Adrenal gland (tissue), 9 donors: ENCODE measurements at regions not wholly inside any gene's neighbourhood (a gene's known extent, or its start where the extent isn't known, plus 50 kb on each side); places are given as distances from the start of the nearest gene placed in this dataset.

ENCODE experiments used
- DNase-seq, 7 donors: peaks; one replicate each; pipeline ENCODE4 v3.0.0-alpha.2; 2019 to 2020
- H3K27ac ChIP-seq, 5 donors: fragments of 200-600 bp; sonication (generic) in 4 of 5; 1 replicate in 3 of 5; 2 replicates in 2 of 5; pipeline versions ENCODE4 v1.5.1 to v1.8.0; 2016 to 2020; ENCODE audit warnings: mild to moderate bottlenecking in 1 of 5
- H3K27me3 ChIP-seq: fragments of 200-600 bp; 2 replicates; pipeline ENCODE4 v1.8.0; 2021
- H3K36me3 ChIP-seq, 2 donors: fragments of 200-600 bp; replicated peaks in 1 of 2; 1 replicate in 1 of 2; 2 replicates in 1 of 2; pipeline versions ENCODE4 v1.5.1 to v1.8.0; 2018 to 2022
- H3K4me1 ChIP-seq, 2 donors: fragments of 200-600 bp; replicated peaks in 1 of 2; 1 replicate in 1 of 2; 2 replicates in 1 of 2; pipeline versions ENCODE4 v1.5.1 to v1.8.0; 2018 to 2021
- H3K4me3 ChIP-seq, 4 donors: fragments of 200-600 bp; sonication (generic) in 3 of 4; one replicate each; pipeline ENCODE4 v1.5.1; 2016 to 2018
- H3K9me3 ChIP-seq, 3 donors: fragments of 200-600 bp; sonication (generic) in 1 of 3; replicated peaks in 1 of 3; 1 replicate in 2 of 3; 2 replicates in 1 of 3; pipeline versions ENCODE4 v1.5.1 to v1.8.0; 2016 to 2021
- CTCF ChIP-seq, 6 experiments: fragments of 450-650 bp in 4 of 6; fragments of 200-600 bp in 2 of 6; sonication (generic) in 1 of 6; IDR thresholded peaks; 1 replicate in 5 of 6; 2 replicates in 1 of 6; pipeline versions ENCODE4 v1.5.1 to v1.8.0; 2016 to 2021; ENCODE audit warnings: antibody characterized with exemption in 6 of 6, mild to moderate bottlenecking in 2 of 6, moderate library complexity in 1 of 6
- POLR2A ChIP-seq, 2 donors: fragments of 450-650 bp; IDR thresholded peaks; one replicate each; pipeline ENCODE4 v1.6.1; 2017; ENCODE audit warnings: antibody characterized with exemption in 2 of 2, mild to moderate bottlenecking in 2 of 2, moderate library complexity in 1 of 2
- WGBS, 4 donors: extraction: QIAGEN DNeasy Blood & Tissue Kit in 2 of 4; methylation state at CpG; one replicate each; pipeline versions ENCODE4 v1.1.5 to v1.1.7; 2013 to 2017; 5-methylcytosine and 5-hydroxymethylcytosine counted together
- intact Hi-C, 2 donors: fragments of 100-400 bp; cut with DNase I; formaldehyde crosslinking; loops; one replicate each; pipeline versions ENCODE4 v1.14.1 to v1.15.0; 2022 to 2023
- donor health status: healthy with polysubstance abuse.
- donor health status: Bipolar disorder and iron deficiency.
- donor health status: DM: yes; HTN: yes; CAD: no.
- donor health status: DM: no; HTN: no; CAD: no.
- donor health status: DM: no; HTN: no; CAD: no.

- H3K4me3 ChIP-seq, result no peak overlapping the region
- H3K36me3 ChIP-seq, result no peaks in the 10 kb centered on the region
- no peak overlapping the region for H3K27ac ChIP-seq
- no peaks in the 10 kb centered on the region for H3K9me3 ChIP-seq
- intact Hi-C loops, result loop anchor here in 1 of 2 donors (10.0 kb wide), 1 partner anchor 494 kb away; the partner anchor contains the start of gene ESS2
- no peaks in the 10 kb centered on the region for H3K4me1 ChIP-seq
- 81 to 95% (median 84%) methylated on average over 7 to 8 of the region's 8 CpGs for WGBS, 4 donors
- no peak for DNase-seq
- H3K27me3 ChIP-seq, result no peaks in the 10 kb centered on the region
- no peak for TF ChIP-seq POLR2A (IDR thresholded peaks at IDR 0.05)
Measured at GRCh38 chr22:19638282-19639015, 75.9 kb upstream of the SEPTIN5 start.

GRCh38 chr22:19639610-19640135, 74.6 kb upstream of the SEPTIN5 start:
- no peak for DNase-seq
- WGBS, 4 donors, result 80 to 91% (median 87%) methylated on average over 8 to 13 of the region's 13 CpGs
- TF ChIP-seq CTCF (IDR thresholded peaks at IDR 0.05), result no peak
- TF ChIP-seq POLR2A (IDR thresholded peaks at IDR 0.05), result no peak

GRCh38 chr22:19640306-19640705, 74.0 kb upstream of the SEPTIN5 start:
- TF ChIP-seq POLR2A (IDR thresholded peaks at IDR 0.05) (no peak), CTCF (IDR thresholded peaks at IDR 0.05) (no peak)
- H3K27ac ChIP-seq, result no peak overlapping the region

More at GRCh38 chr22:19639610-19640135, 74.6 kb upstream of the SEPTIN5 start:
- no peaks in the 10 kb centered on the region for H3K27me3 ChIP-seq
- H3K36me3 ChIP-seq, result no peaks in the 10 kb centered on the region
- intact Hi-C loops, result loop anchor here in 1 of 2 donors (10.0 kb wide), 1 partner anchor 495 kb away; the partner anchor contains the start of gene ESS2
- no peaks in the 10 kb centered on the region for H3K9me3 ChIP-seq
- H3K4me3 ChIP-seq, result no peak overlapping the region
- H3K27ac ChIP-seq, result no peak overlapping the region
- H3K4me1 ChIP-seq, result no peaks in the 10 kb centered on the region

GRCh38 chr22:19641254-19641982, 72.9 kb upstream of the SEPTIN5 start:
- H3K27ac ChIP-seq, result no peak overlapping the region
- no peaks in the 10 kb centered on the region for H3K27me3 ChIP-seq
- no peaks in the 10 kb centered on the region for H3K4me1 ChIP-seq
- TF ChIP-seq POLR2A (IDR thresholded peaks at IDR 0.05) (no peak), CTCF (IDR thresholded peaks at IDR 0.05) (peak in 1 of 6 experiments; percentile 9)
- H3K36me3 ChIP-seq, result no peaks in the 10 kb centered on the region
- no peak for DNase-seq
- intact Hi-C loops, result no loop called here
- H3K9me3 ChIP-seq, result no peaks in the 10 kb centered on the region
- no peak overlapping the region for H3K4me3 ChIP-seq
- WGBS, 4 donors, result 35 to 61% (median 45%) methylated on average over 8 to 25 of the region's 25 CpGs

More at GRCh38 chr22:19640306-19640705, 74.0 kb upstream of the SEPTIN5 start:
- no peaks in the 10 kb centered on the region for H3K36me3 ChIP-seq
- H3K4me3 ChIP-seq, result no peak overlapping the region
- no peaks in the 10 kb centered on the region for H3K27me3 ChIP-seq
- WGBS, 4 donors, result 71 to 92% (median 81%) methylated on average over 4 of the region's 4 CpGs
- H3K9me3 ChIP-seq, result no peaks in the 10 kb centered on the region
- intact Hi-C loops, result no loop called here
- H3K4me1 ChIP-seq, result no peaks in the 10 kb centered on the region
- no peak for DNase-seq
